KMS-11 (cell line): ENCODE measurements at regions not wholly inside any gene's neighbourhood (a gene's known extent, or its start where the extent isn't known, plus 50 kb on each side); places are given as distances from the start of the nearest gene placed in this dataset.

Source experiments
- H2AFZ ChIP-seq: fragments of 200-600 bp; sonication (generic); 2 replicates; pipeline ENCODE4 v1.6.1; 2016; ENCODE audit warnings: antibody characterized with exemption, mixed run types, low read depth
- H3K27ac ChIP-seq: fragments of 200-600 bp; sonication (generic); 2 replicates; pipeline ENCODE4 v1.6.1; 2016; ENCODE audit warnings: mild to moderate bottlenecking, mixed run types
- H3K27me3 ChIP-seq: fragments of 200-600 bp; sonication (generic); 2 replicates; pipeline ENCODE4 v1.6.1; 2017; ENCODE audit warnings: mild to moderate bottlenecking, low read depth, mixed run types, moderate library complexity; ENCODE audit not compliant: insufficient read depth
- H3K36me3 ChIP-seq: fragments of 200-600 bp; sonication (generic); 2 replicates; pipeline ENCODE4 v1.6.1; 2017; ENCODE audit warnings: mild to moderate bottlenecking, mixed run types; ENCODE audit not compliant: insufficient read depth
- H3K4me1 ChIP-seq: fragments of 200-600 bp; sonication (generic); 2 replicates; pipeline ENCODE4 v1.6.1; 2016; ENCODE audit warnings: mild to moderate bottlenecking, low read depth, mixed run types; ENCODE audit not compliant: poor library complexity, severe bottlenecking
- H3K4me2 ChIP-seq: fragments of 200-600 bp; sonication (generic); 2 replicates; pipeline ENCODE4 v1.7.0; 2016; ENCODE audit warnings: mild to moderate bottlenecking, mixed run types
- H3K4me3 ChIP-seq: fragments of 200-600 bp; sonication (generic); IDR thresholded peaks from 2 replicates; pipeline ENCODE4 v1.6.1; 2017; ENCODE audit warnings: low read depth, low read length, mixed read lengths; ENCODE audit not compliant: insufficient read depth
- H3K79me2 ChIP-seq: fragments of 200-600 bp; sonication (generic); 2 replicates; pipeline ENCODE4 v1.6.1; 2016; ENCODE audit warnings: low read depth, mixed run types; ENCODE audit not compliant: insufficient read depth
- H3K9ac ChIP-seq: fragments of 200-600 bp; sonication (generic); 2 replicates; pipeline ENCODE4 v1.6.1; 2016; ENCODE audit warnings: mild to moderate bottlenecking, mixed run types
- H4K20me1 ChIP-seq: fragments of 200-600 bp; sonication (generic); 2 replicates; pipeline ENCODE4 v1.6.1; 2016; ENCODE audit warnings: mild to moderate bottlenecking, mixed run types; ENCODE audit not compliant: insufficient read depth
- TF ChIP-seq, protein P1 (sequence below): fragments of 200-600 bp; sonication (generic); conservative IDR thresholded peaks from 2 replicates; pipeline ENCODE4 v1.6.1; 2017; ENCODE audit warnings: low read depth, mild to moderate bottlenecking, antibody characterized with exemption, low read length, moderate library complexity, mixed read lengths

DNA sequence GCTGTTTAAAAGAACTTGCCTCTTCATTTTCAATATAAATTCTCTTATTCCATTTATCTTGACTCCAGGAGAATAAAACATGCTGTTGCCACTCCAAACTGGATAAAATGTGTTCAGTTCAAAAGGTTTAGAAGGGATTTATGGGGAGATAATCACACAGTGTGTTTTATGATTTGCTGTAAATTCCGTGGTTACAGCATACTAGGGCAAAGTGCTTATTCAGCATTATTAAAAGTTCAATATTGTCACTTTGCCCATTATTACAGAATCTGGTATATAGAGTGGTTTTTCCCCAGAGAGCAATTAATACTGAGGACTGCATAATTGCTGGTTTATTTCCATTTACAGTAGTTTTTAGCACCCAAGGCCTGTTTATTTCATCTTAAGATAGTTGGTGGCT is 780.9 kb upstream of the RAG2 start:
- Histone ChIP-seq H3K27me3 (no peaks in the 10 kb centered on the region), H3K4me2 (no peak overlapping the region), H3K36me3 (no peaks in the 10 kb centered on the region), H2AFZ (no peak overlapping the region), H3K27ac (no peak overlapping the region), H3K4me1 (no peaks in the 10 kb centered on the region), H3K79me2 (no peaks in the 10 kb centered on the region), H3K4me3 (no peak overlapping the region), H3K9ac (no peak overlapping the region), H4K20me1 (no peaks in the 10 kb centered on the region)
- TF ChIP-seq, protein P1, sequence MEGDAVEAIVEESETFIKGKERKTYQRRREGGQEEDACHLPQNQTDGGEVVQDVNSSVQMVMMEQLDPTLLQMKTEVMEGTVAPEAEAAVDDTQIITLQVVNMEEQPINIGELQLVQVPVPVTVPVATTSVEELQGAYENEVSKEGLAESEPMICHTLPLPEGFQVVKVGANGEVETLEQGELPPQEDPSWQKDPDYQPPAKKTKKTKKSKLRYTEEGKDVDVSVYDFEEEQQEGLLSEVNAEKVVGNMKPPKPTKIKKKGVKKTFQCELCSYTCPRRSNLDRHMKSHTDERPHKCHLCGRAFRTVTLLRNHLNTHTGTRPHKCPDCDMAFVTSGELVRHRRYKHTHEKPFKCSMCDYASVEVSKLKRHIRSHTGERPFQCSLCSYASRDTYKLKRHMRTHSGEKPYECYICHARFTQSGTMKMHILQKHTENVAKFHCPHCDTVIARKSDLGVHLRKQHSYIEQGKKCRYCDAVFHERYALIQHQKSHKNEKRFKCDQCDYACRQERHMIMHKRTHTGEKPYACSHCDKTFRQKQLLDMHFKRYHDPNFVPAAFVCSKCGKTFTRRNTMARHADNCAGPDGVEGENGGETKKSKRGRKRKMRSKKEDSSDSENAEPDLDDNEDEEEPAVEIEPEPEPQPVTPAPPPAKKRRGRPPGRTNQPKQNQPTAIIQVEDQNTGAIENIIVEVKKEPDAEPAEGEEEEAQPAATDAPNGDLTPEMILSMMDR = no peak

DNA sequence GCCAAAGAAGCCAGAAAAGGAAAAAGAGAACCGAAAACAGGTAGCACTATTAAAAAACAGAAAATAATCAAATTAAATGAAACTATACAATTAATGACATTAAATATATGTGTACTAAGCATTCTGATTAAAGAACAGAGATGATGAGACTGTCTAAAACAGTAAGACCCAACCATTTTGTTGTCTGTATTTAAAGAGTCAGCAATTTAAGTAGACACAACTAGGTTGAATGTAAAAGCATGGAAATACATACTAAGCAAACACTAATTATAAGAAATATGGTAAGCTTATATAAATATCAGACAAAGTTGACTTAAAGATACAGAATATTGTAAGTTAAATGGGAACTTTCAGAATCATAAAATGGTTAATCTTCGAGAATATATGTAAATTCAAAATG is 774.6 kb upstream of the RAG2 start:
- Histone ChIP-seq H3K27ac (no peak overlapping the region), H3K4me3 (no peak overlapping the region), H4K20me1 (no peaks in the 10 kb centered on the region), H3K4me2 (no peak overlapping the region), H3K79me2 (no peaks in the 10 kb centered on the region), H2AFZ (no peak overlapping the region), H3K4me1 (peaks cover 8% of the 10 kb centered on the region), H3K9ac (no peak overlapping the region), H3K36me3 (no peaks in the 10 kb centered on the region), H3K27me3 (no peaks in the 10 kb centered on the region)
- TF ChIP-seq, protein P1 = no peak

DNA sequence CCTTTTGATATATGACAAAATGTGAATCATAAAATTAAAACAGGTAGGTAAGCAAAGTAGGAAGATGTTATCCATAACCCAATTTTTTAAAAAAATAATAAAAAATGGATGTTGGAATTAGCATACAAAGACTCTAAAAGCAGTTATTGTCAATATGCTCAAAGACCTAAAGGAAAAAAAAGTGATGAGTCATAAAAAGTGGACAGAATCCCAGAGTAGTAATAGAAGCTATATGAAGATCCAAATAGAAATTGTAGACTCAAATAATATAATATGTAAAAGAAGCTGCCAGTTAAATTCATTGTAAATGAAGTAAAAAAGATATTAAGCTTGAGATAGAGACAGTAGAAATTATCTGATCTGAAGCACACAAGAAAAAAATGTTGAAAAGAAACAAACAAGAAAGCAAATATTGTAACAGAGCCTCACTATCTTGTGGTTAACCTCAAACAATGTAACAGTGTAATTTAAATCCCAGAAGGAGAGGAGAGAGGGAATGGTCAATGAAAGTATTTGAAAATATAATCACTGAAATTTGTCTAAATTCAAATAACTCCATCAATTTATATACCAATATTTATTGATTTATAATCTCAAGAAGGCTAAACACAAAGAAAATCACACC is 773.4 kb upstream of the RAG2 start:
- Histone ChIP-seq H3K79me2 (no peaks in the 10 kb centered on the region), H3K4me2 (no peak overlapping the region), H4K20me1 (no peaks in the 10 kb centered on the region), H3K27me3 (no peaks in the 10 kb centered on the region), H3K27ac (no peak overlapping the region), H3K9ac (no peak overlapping the region), H3K36me3 (no peaks in the 10 kb centered on the region), H2AFZ (no peak overlapping the region), H3K4me3 (no peak overlapping the region), H3K4me1 (peaks cover 8% of the 10 kb centered on the region)
- TF ChIP-seq, protein P1 = no peak

DNA sequence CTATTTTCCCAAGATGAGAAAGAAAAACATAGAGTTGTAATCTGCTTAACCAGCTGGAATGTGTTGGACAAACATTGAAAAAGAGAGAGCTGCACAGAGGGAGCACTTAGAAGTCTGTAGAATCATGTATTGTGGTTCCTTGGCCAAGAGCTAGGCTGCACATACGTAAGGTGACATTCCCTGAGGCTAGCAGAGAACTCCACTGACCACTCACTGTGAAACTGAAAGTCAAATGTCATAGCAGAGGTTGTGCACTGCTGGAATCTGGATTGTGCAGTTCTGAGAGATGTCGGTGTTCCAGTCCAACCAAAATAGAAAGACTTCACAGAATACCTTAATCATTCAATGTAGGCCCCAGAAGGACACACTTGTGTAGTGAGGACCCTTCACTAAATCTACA is 772.8 kb upstream of the RAG2 start:
- no peaks in the 10 kb centered on the region for H3K36me3 ChIP-seq
- H3K4me2 ChIP-seq = no peak overlapping the region
- no peaks in the 10 kb centered on the region for H3K79me2 ChIP-seq
- peaks cover 8% of the 10 kb centered on the region for H3K4me1 ChIP-seq
- H3K9ac ChIP-seq = no peak overlapping the region
- no peak overlapping the region for H2AFZ ChIP-seq
- H3K27ac ChIP-seq = no peak overlapping the region
- TF ChIP-seq, protein P1 = no peak
- no peaks in the 10 kb centered on the region for H4K20me1 ChIP-seq
- no peak overlapping the region for H3K4me3 ChIP-seq
- H3K27me3 ChIP-seq = no peaks in the 10 kb centered on the region
